CD4-positive, alpha-beta T cell treated with Interleukin-15 for 4 hours (primary cell): ENCODE measurements at regions not wholly inside any gene's neighbourhood (a gene's known extent, or its start where the extent isn't known, plus 50 kb on each side); places are given as distances from the start of the nearest gene placed in this dataset.
"Not testable (repeated sequence)": the region's sequence is repeated elsewhere in the genome, so short reads cannot be mapped to it uniquely, and the experiment has no call there.

Source experiments
- DNase-seq: peaks from one replicate; pipeline ENCODE4 v3.0.0-alpha.2; 2020; ENCODE audit warnings: low spot score

DNA sequence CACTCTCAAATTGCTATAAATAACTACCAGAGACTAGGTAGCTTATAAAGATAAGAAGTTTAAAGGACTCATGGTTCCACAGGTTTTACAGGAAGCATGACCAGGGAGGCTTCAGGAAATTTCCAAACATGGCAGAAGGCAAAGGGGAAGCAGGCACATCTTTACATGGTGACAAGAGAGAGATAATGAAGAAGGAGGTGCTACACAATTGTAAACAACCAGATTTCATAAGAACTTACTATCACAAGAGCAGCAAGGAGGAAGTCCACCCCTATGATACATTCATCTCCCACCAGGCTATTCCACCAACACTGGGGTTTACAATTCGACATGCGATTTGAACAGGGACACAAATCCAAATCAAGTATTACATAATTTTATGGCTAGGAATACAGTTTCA is 257.7 kb downstream of the BTG1 start:
- DNase-seq = no peak

DNA sequence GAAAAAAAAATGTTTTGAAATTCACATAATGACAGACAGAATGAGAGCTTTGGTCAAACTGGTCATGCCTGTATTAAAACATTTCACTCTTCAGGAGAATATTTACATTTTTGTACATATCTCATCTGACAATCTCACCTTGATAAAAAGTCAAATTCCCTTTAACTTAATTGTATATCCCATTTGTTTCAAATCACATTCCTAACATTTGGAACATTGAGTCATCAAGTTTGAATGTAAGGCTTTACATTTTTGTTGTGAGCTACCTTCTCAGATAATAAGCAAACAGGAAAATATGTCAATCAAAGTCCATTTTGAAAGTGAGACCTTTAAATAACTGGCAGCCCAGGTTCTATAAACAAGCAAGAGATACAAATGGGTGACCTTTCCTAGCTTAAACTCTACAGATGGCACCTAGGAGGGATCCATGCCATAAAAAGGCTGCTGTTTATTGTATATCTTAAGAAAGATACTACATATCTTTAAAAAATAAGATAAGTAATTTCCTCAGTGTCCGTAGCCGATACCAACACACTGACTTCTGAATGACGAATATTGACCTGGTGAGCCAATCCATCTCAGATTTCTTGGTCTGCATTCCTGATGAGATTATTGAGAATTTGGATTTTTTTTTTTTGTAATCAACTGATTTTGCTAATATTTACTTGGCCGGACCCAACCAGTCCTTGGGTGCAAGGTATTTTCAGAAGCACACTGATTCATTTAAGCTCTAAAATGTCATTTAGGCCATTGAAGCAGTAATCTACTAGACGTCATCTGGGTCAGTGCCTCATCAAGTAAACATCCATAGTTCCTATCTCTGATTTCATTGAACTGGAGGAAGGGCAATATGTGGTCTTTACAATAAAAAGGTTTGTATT is 259.6 kb downstream of the BTG1 start:
- no peak for DNase-seq

DNA sequence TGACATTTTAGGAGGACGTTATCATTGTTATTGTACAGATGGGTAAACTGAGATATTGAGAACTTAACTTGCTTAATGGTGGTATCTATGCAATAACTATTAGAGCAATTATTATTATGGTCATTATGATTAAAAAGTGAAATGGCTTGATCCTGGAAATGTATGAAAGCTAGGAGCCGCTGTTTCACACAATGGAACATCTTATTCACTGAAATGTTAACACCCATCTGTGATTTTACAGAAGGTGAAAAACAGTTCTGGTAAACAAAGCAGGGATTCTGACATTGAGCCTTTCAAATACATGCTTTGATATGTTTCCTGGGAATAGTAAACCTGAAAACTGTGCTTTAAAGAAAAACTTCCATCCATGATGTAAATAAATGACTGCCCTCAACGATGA is 261.4 kb downstream of the BTG1 start:
- DNase-seq = no peak

GRCh38 chr12:91883811-91884210 is 261.8 kb downstream of the BTG1 start:
- no peak for DNase-seq

DNA sequence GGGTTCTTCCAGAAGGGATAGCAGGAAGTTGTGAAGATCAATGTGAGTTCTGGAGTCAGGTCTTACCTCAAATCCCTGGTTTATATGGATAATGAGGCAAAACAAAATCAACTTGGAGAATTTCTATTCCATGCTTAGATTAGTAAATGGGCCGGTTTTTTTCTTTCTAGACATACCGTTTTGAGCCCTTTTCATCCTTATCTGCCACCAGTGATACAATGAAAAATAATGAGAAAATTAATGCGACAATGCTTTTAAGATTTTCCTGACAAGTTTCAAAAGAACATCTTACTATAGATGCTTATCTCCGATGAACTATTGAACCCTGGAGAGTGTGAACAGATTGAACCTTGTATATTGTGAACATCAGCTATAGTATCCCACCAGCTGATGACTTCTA is 262.7 kb downstream of the BTG1 start:
- DNase-seq = no peak

GRCh38 chr12:91880528-91880927 is 265.1 kb downstream of the BTG1 start:
- DNase-seq = no peak

GRCh38 chr12:91877456-91878235 is 268.0 kb downstream of the BTG1 start:
- DNase-seq = peak; percentile 78

DNA sequence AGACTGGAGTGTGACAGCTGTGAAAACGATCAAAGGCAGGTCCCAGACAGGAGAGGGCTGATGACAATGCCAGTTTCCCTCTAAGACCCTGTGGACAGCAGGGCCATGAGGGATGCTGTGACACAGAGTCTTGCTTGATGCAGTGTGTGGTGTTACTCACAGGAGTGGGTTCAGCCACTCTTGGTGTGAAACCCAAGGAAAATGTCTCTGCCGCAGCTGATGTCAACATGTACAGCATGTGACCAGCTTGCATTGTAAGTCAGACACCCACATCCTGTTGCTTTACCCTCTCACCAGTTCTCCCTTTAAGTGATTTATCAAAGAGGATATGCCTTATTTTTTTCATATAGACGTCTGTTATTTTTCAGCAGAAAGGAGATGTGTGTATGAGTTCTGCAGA is 268.6 kb downstream of the BTG1 start:
- DNase-seq = peak; percentile 95

GRCh38 chr12:91875671-91876070 is 270.0 kb downstream of the BTG1 start:
- DNase-seq = not testable (repeated sequence)

GRCh38 chr12:91874086-91874865 is 271.4 kb downstream of the BTG1 start:
- no peak for DNase-seq

GRCh38 chr12:91871751-91872150 is 273.9 kb downstream of the BTG1 start:
- no peak for DNase-seq

DNA sequence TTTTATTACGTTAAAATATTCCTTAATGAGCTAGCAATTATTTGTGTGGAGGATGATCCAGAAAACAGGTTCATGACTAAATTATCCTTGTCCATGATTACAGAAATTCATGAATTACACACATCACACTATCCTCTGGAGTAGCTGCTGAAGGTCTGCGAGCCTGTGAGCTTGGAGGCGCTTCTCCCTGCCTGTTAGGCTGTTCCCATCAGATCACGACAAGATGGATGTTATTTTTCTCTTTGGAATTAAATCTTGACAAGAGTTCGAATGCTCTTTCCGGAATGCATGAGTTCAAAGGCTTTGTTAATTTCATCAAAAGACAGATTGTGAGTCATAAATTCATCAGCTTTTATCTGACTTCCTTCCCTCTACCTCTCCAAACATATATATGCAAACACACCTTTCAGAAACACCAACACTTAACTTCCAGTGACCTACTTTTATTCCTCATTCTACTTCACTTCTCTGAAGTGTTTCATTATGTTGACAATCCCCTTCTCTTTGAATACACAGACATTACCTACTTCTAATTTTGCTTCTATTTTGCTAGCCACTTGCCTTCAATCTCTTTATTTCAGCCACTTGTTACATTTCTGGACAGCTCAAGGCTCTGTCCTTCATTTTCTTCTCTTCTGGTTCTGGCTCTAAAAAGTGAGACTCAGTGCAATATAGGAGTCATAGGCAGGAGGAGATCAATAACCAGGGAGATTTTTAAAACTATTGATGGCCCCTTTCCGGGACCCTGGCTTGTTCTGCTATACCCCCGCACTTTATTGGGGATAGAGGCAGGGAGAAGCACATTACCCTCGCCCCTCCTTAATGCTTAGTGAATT is 274.6 kb downstream of the BTG1 start:
- peak; percentile 68 for DNase-seq

- no peak for DNase-seq
Observed at GRCh38 chr12:91868054-91868453, 277.6 kb downstream of the BTG1 start.

- no peak for DNase-seq
Observed at GRCh38 chr12:91866566-91866965, 279.1 kb downstream of the BTG1 start.

GRCh38 chr12:91863702-91864101 is 281.9 kb downstream of the BTG1 start:
- no peak for DNase-seq

DNA sequence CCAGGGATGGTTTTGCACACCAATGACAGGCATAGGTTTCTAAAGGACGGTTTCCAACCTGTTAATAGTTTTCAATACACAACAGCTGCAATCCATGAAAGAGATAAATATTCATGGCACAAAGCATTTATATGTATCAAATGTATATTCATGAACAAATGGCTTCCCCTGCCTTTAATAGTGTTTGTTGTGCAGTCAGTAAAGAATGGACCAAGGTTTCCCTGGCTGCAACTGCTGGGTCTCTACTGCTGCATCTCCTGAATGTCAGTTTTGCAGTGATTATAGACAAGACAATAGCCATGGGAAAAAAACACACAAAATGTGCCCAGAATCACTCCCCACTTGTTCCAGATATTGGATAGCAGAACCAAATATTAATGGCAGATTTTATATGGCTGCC is 284.1 kb downstream of the BTG1 start:
- no peak for DNase-seq

- DNase-seq = no peak
Observed at GRCh38 chr12:91859347-91859746, 286.3 kb downstream of the BTG1 start.

DNA sequence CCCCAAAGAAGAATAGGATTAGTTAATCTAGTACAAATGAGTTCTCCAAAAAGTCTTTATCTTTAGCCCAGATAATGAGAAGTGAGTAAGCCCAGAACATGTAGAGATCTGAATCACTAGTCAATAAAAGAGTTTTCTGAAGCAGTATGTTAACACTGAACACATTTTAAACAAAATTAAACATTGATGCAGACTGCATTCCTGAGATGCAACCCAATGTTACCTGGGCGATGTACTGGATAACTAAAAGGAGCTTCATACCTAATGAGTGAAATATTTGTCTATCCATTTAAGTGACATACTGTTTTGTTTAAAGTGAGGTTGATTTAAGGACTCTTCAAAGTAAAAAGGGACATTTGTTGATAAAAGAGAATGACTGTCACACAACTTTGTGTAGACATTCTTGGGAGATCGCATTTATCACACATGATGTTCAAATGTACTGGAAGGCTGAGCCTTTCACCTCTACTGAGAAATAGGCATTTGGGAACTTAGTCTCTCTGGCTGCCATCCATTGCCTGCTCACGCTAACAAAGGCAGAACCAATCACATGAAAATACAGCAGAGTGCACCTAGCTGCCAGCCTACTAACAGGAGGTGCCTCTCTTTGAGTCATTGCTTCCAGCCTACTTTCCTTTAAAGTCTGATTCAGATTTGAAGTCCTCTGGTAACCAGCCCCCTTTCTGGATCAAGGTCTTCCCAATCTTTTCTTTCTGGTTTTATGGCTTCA is 287.7 kb downstream of the BTG1 start:
- no peak for DNase-seq

GRCh38 chr12:91854725-91855124 is 290.9 kb downstream of the BTG1 start:
- DNase-seq = peak; percentile 25

- DNase-seq = no peak
Observed at GRCh38 chr12:91853350-91854127, 292.1 kb downstream of the BTG1 start.
